ENCODE measurements at regions not wholly inside any gene's neighbourhood (a gene's known extent, or its start where the extent isn't known, plus 50 kb on each side); places are given as distances from the start of the nearest gene placed in this dataset.

GRCh38 chr9:99471033-99471432 is 249.0 kb downstream of the SEC61B start:
- Histone ChIP-seq H3K36me3 (ENCODE audit: low read depth, low read length) (no peaks in the 10 kb centered on the region), H3K79me2 (ENCODE audit: low read length) (no peaks in the 10 kb centered on the region)

GRCh38 chr9:99472240-99472915 is 250.3 kb downstream of the SEC61B start:
- intact Hi-C loops (cut with micrococcal nuclease): no loop called here
- no peak overlapping the region for H3K9ac ChIP-seq (ENCODE audit: low read length)
- no peak overlapping the region for H2AFZ ChIP-seq (ENCODE audit: low read length)
- peaks cover 11% of the 10 kb centered on the region; the same call in 1 of the 2 replicates for H3K27me3 ChIP-seq (ENCODE audit: low read length)
- H3K4me3 ChIP-seq (ENCODE audit: low read length): no peak overlapping the region
- H4K20me1 ChIP-seq (ENCODE audit: low read length): no peaks in the 10 kb centered on the region
- H3K79me2 ChIP-seq (ENCODE audit: low read length): no peaks in the 10 kb centered on the region
- ChIA-PET POLR2A (ENCODE audit: unreplicated experiment) (no interaction called here), CTCF (no interaction called here)
- DNase-seq (no peak), ATAC-seq (no peak)
- no peaks in the 10 kb centered on the region for H3K36me3 ChIP-seq (ENCODE audit: low read depth, low read length)
- no peaks in the 10 kb centered on the region for H3F3A ChIP-seq (ENCODE audit: low read length, unreplicated experiment)
- no peaks in the 10 kb centered on the region for H3K9me2 ChIP-seq (replicated peaks; ENCODE audit: low read length)
- TF ChIP-seq EZH2 (IDR thresholded peaks at IDR 0.05; ENCODE audit: low read length, unreplicated experiment) (no peak), CTCF (conservative IDR thresholded peaks at IDR 0.05; ENCODE audit: low read depth, low read length) (no peak), EZH2phosphoT487 (IDR thresholded peaks at IDR 0.05; ENCODE audit: borderline replicate concordance, low read length) (no peak)
- H3K27ac ChIP-seq (ENCODE audit: low read length): no peak overlapping the region
- H3K9me3 ChIP-seq (ENCODE audit: low read length): no peaks in the 10 kb centered on the region
- no peaks in the 10 kb centered on the region for H3K4me1 ChIP-seq (ENCODE audit: insufficient read depth, low read length)
- no TSS peak for BruUV-seq (replicated peaks)
- no peak overlapping the region for H3K4me2 ChIP-seq (ENCODE audit: low read length)

More at GRCh38 chr9:99471033-99471432, 249.0 kb downstream of the SEC61B start:
- no peaks in the 10 kb centered on the region for H3K9me2 ChIP-seq (replicated peaks; ENCODE audit: low read length)
- H3K9ac ChIP-seq (ENCODE audit: low read length): no peak overlapping the region
- DNase-seq (no peak), ATAC-seq (no peak)
- H3F3A ChIP-seq (ENCODE audit: low read length, unreplicated experiment): no peaks in the 10 kb centered on the region
- no peaks in the 10 kb centered on the region for H3K9me3 ChIP-seq (ENCODE audit: low read length)
- no peak for TF ChIP-seq CTCF (conservative IDR thresholded peaks at IDR 0.05; ENCODE audit: low read depth, low read length)
- no peak for TF ChIP-seq EZH2phosphoT487 (IDR thresholded peaks at IDR 0.05; ENCODE audit: borderline replicate concordance, low read length)
- no peak for TF ChIP-seq EZH2 (IDR thresholded peaks at IDR 0.05; ENCODE audit: low read length, unreplicated experiment)
- BruUV-seq (replicated peaks): no TSS peak
- no peaks in the 10 kb centered on the region for H3K4me1 ChIP-seq (ENCODE audit: insufficient read depth, low read length)
- intact Hi-C loops (cut with micrococcal nuclease): no loop called here
- POLR2A ChIA-PET (ENCODE audit: unreplicated experiment): no interaction called here
- no peak overlapping the region for H3K4me3 ChIP-seq (ENCODE audit: low read length)
- no peak overlapping the region for H3K4me2 ChIP-seq (ENCODE audit: low read length)
- CTCF ChIA-PET: no interaction called here
- H2AFZ ChIP-seq (ENCODE audit: low read length): no peak overlapping the region
- H4K20me1 ChIP-seq (ENCODE audit: low read length): no peaks in the 10 kb centered on the region
- H3K27ac ChIP-seq (ENCODE audit: low read length): no peak overlapping the region
- peaks cover 18% of the 10 kb centered on the region; the same call in 1 of the 2 replicates for H3K27me3 ChIP-seq (ENCODE audit: low read length)

- no peak for ATAC-seq
- BruUV-seq (replicated peaks): no TSS peak
- POLR2A ChIA-PET (ENCODE audit: unreplicated experiment): no interaction called here
Observed at GRCh38 chr9:99472916-99473245, 250.8 kb downstream of the SEC61B start.

More at GRCh38 chr9:99472916-99473245, 250.8 kb downstream of the SEC61B start:
- Histone ChIP-seq H3K9ac (ENCODE audit: low read length) (no peak overlapping the region), H3K27me3 (ENCODE audit: low read length) (peaks cover 11% of the 10 kb centered on the region; the same call in 1 of the 2 replicates), H3K4me2 (ENCODE audit: low read length) (no peak overlapping the region), H3K4me1 (ENCODE audit: insufficient read depth, low read length) (no peaks in the 10 kb centered on the region), H2AFZ (ENCODE audit: low read length) (no peak overlapping the region), H3K9me3 (ENCODE audit: low read length) (no peaks in the 10 kb centered on the region), H3K27ac (ENCODE audit: low read length) (no peak overlapping the region), H3K4me3 (ENCODE audit: low read length) (no peak overlapping the region), H3K79me2 (ENCODE audit: low read length) (no peaks in the 10 kb centered on the region), H3K36me3 (ENCODE audit: low read depth, low read length) (no peaks in the 10 kb centered on the region), H3F3A (ENCODE audit: low read length, unreplicated experiment) (no peaks in the 10 kb centered on the region), H4K20me1 (ENCODE audit: low read length) (no peaks in the 10 kb centered on the region), H3K9me2 (replicated peaks; ENCODE audit: low read length) (no peaks in the 10 kb centered on the region)
- intact Hi-C loops (cut with micrococcal nuclease): no loop called here
- CTCF ChIA-PET: no interaction called here
- no peak for DNase-seq
- TF ChIP-seq EZH2 (IDR thresholded peaks at IDR 0.05; ENCODE audit: low read length, unreplicated experiment): no peak
- no peak for TF ChIP-seq CTCF (conservative IDR thresholded peaks at IDR 0.05; ENCODE audit: low read depth, low read length)
- TF ChIP-seq EZH2phosphoT487 (IDR thresholded peaks at IDR 0.05; ENCODE audit: borderline replicate concordance, low read length): no peak

Measured in PC-3 (cell line).